K562 (cell line): ENCODE measurements at regions not wholly inside any gene's neighbourhood (a gene's known extent, or its start where the extent isn't known, plus 50 kb on each side); places are given as distances from the start of the nearest gene placed in this dataset.

Experiments used
- ATAC-seq: fragments of 200-7000 bp; cut with Tn5 transposase; 3 replicates; pipeline ENCODE4 v1.9.1; 2020; ENCODE audit warnings: moderate library complexity
- BruUV-seq: library from RNA; stranded (reverse); fragments of 400-500 nt; replicated peaks from 2 replicates; lab custom pipeline; 2021; lab: Mats Ljungman, UMichigan
- CTCF ChIA-PET: fragments of 300-600 bp; formaldehyde crosslinking; extraction: SDS; loops from one replicate; lab custom pipeline; 2021; ENCODE audit warnings: low intra/inter-chr PET ratio; lab: Yijun Ruan, JAX
- POLR2A ChIA-PET: fragments of 300-600, 350-650 bp; sonication (Branson Sonifier 250); formaldehyde crosslinking; extraction: SDS; loops from one replicate; lab custom pipeline; 2021; ENCODE audit warnings: antibody characterized with exemption, inconsistent platforms; lab: Yijun Ruan, JAX
- DNase-seq, 4 experiments: peaks; one replicate each; pipeline versions ENCODE4 v3.0.0 to v3.0.0-alpha.2; 2011 to 2018; ENCODE audit warnings: low spot score in 3 of 4, mixed read lengths in 3 of 4; ENCODE audit errors: extremely low read depth in 1 of 4
- FAIRE-seq: peaks from 2 replicates; lab custom pipeline; 2011; peaks lifted over from hg19 to GRCh38; lab: Jason Lieb, UNC
- H2AFZ ChIP-seq: 2 replicates; pipeline ENCODE4 v1.6.0; 2011; ENCODE audit warnings: low read depth, low read length, control low read depth, inconsistent platforms
- H3K27ac ChIP-seq: fragments of 200-600 bp; 3 replicates; pipeline ENCODE4 v1.8.0; 2011; ENCODE audit warnings: low read depth, mild to moderate bottlenecking, control low read depth, inconsistent platforms, low read length, moderate library complexity, mixed read lengths; ENCODE audit errors: extremely low read depth
- H3K27me3 ChIP-seq, 2 experiments: fragments of 300-600 bp in 1 of 2; 2 replicates in 1 of 2; 3 replicates in 1 of 2; pipeline versions ENCODE4 v1.6.0 to v1.8.0; 2011; ENCODE audit warnings: inconsistent platforms in 2 of 2, low read length in 2 of 2, mild to moderate bottlenecking in 1 of 2, mixed read lengths in 1 of 2, moderate library complexity in 1 of 2; ENCODE audit not compliant: control insufficient read depth in 2 of 2, insufficient read depth in 2 of 2
- H3K36me3 ChIP-seq: fragments of 300-600 bp; 3 replicates; pipeline ENCODE4 v1.8.0; 2011; ENCODE audit warnings: mild to moderate bottlenecking, low read length, inconsistent platforms; ENCODE audit not compliant: control insufficient read depth, insufficient read depth
- H3K4me1 ChIP-seq, 2 experiments: fragments of 200-600 bp in 1 of 2; replicated peaks in 1 of 2; 2 replicates in 1 of 2; 3 replicates in 1 of 2; pipeline versions ENCODE4 v1.5.1 to v1.8.0; 2011; ENCODE audit warnings: inconsistent platforms in 2 of 2, low read length in 2 of 2, mild to moderate bottlenecking in 1 of 2, mixed read lengths in 1 of 2, moderate library complexity in 1 of 2; ENCODE audit not compliant: control insufficient read depth in 2 of 2, insufficient read depth in 2 of 2
- H3K4me2 ChIP-seq: 2 replicates; pipeline ENCODE4 v1.6.1; 2011; ENCODE audit warnings: low read length, control low read depth, inconsistent platforms, mixed read lengths; ENCODE audit not compliant: insufficient read depth
- H3K4me3 ChIP-seq: fragments of 200-600 bp; sonication (generic), shearing (Covaris generic); 2 replicates; pipeline ENCODE4 v1.5.1; 2016; ENCODE audit warnings: control low read depth, inconsistent platforms
- H3K79me2 ChIP-seq: fragments of 200-600 bp; 3 replicates; pipeline ENCODE4 v1.8.0; 2011; ENCODE audit warnings: low read length, inconsistent platforms; ENCODE audit not compliant: control insufficient read depth, insufficient read depth
- H3K9ac ChIP-seq, 2 experiments: 2 replicates each; pipeline versions ENCODE4 v1.6.0 to v1.6.1; 2011; ENCODE audit warnings: low read depth in 2 of 2, low read length in 2 of 2, control low read depth in 1 of 2, inconsistent platforms in 1 of 2, mild to moderate bottlenecking in 1 of 2, mixed read lengths in 1 of 2; ENCODE audit not compliant: insufficient read depth in 1 of 2
- H3K9me1 ChIP-seq: one replicate; pipeline ENCODE4 v1.6.0; 2011; ENCODE audit warnings: inconsistent platforms, mild to moderate bottlenecking, low read length, moderate library complexity; ENCODE audit not compliant: control insufficient read depth, insufficient read depth
- H3K9me3 ChIP-seq: replicated peaks from 2 replicates; pipeline ENCODE4 v1.5.1; 2011; ENCODE audit warnings: low read depth, low read length, inconsistent platforms; ENCODE audit not compliant: control insufficient read depth, insufficient read depth
- H4K20me1 ChIP-seq: replicated peaks from 2 replicates; pipeline ENCODE4 v1.6.1; 2011; ENCODE audit warnings: low read length, inconsistent platforms, mixed read lengths; ENCODE audit not compliant: control insufficient read depth, insufficient read depth
- BCOR ChIP-seq: fragments of 450-650 bp; IDR thresholded peaks from 2 replicates; pipeline ENCODE4 v1.6.1; 2016
- BRF1 ChIP-seq: IDR thresholded peaks from 3 replicates; pipeline ENCODE4 v1.6.1; 2011; ENCODE audit warnings: borderline replicate concordance, mild to moderate bottlenecking; ENCODE audit not compliant: insufficient read length; ENCODE audit errors: extremely low read depth
- CBFA2T2 ChIP-seq: fragments of 450-650 bp; conservative IDR thresholded peaks from 2 replicates; pipeline ENCODE4 v1.6.1; 2017; ENCODE audit warnings: mild to moderate bottlenecking
- CEBPZ ChIP-seq: fragments of 150-350 bp; IDR thresholded peaks from 2 replicates; pipeline ENCODE4 v1.6.1; 2014; ENCODE audit warnings: low read depth, mild to moderate bottlenecking, low read length, borderline replicate concordance
- ETS1 ChIP-seq: conservative IDR thresholded peaks from 2 replicates; pipeline ENCODE4 v1.6.1; 2011; ENCODE audit warnings: low read depth, mild to moderate bottlenecking, low read length; ENCODE audit not compliant: control insufficient read depth
- HMBOX1 ChIP-seq: sonication (generic); IDR thresholded peaks from 2 replicates; pipeline ENCODE4 v1.6.1; 2016
- NCOR1 ChIP-seq: fragments of 450-650 bp; IDR thresholded peaks from 2 replicates; pipeline ENCODE4 v1.6.1; 2016; ENCODE audit warnings: mild to moderate bottlenecking, moderate library complexity
- NR1H2 ChIP-seq: sonication (generic); formaldehyde crosslinking; IDR thresholded peaks from 2 replicates; pipeline ENCODE4 v1.4.0; 2020; ENCODE audit warnings: mild to moderate bottlenecking, missing genetic modification reagents
- POLR2AphosphoS5 ChIP-seq: IDR thresholded peaks from 2 replicates; pipeline ENCODE4 v1.6.1; 2011; ENCODE audit warnings: mild to moderate bottlenecking, low read depth, low read length, moderate library complexity; ENCODE audit not compliant: control insufficient read depth, insufficient read depth
- POLR2G ChIP-seq: fragments of 200-400 bp; formaldehyde crosslinking; IDR thresholded peaks from 2 replicates; pipeline ENCODE4 v1.6.1; 2017; ENCODE audit warnings: low read depth, mild to moderate bottlenecking, antibody characterized with exemption, low read length, moderate library complexity
- POU5F1 ChIP-seq: fragments of 150-350 bp; IDR thresholded peaks from 2 replicates; pipeline ENCODE4 v1.6.1; 2014; ENCODE audit warnings: borderline replicate concordance, low read length, low read depth, mild to moderate bottlenecking; ENCODE audit not compliant: partially characterized antibody
- RBFOX2 ChIP-seq: fragments of 200-400 bp; formaldehyde crosslinking; IDR thresholded peaks from 2 replicates; pipeline ENCODE4 v1.6.1; 2017; ENCODE audit warnings: low read depth, mild to moderate bottlenecking, low read length, moderate library complexity
- ZFPM2 ChIP-seq: fragments of 250-450 bp; sonication (Bioruptor Pico); IDR thresholded peaks from 2 replicates; pipeline ENCODE4 v1.5.1; 2022; ENCODE audit warnings: mild to moderate bottlenecking
- WGBS: fragments of 100-300 bp; shearing (Covaris generic); methylation state at CpG from one replicate; pipeline ENCODE4 v1.1.6; 2016; ENCODE audit warnings: low coverage, mixed read lengths; ENCODE audit not compliant: insufficient coverage; ENCODE audit errors: missing lambda C conversion rate; 5-methylcytosine and 5-hydroxymethylcytosine counted together
- in situ Hi-C: fragments of 300-500 bp; cut with MboI; formaldehyde crosslinking; loops from 4 replicates; pipeline ENCODE4 v1.15.0; 2018; ENCODE audit warnings: inconsistent platforms, mixed read lengths
- intact Hi-C: fragments of 100-400 bp; cut with micrococcal nuclease; formaldehyde crosslinking; loops from 2 replicates; pipeline ENCODE4 v1.14.2; 2022

- no peaks in the 10 kb centered on the region for H3K9me1 ChIP-seq
- DNase-seq (no peak), ATAC-seq (no peak), FAIRE-seq (no peak)
- intact Hi-C loops (no loop called here), in situ Hi-C loops (no loop called here)
- H3K4me1 ChIP-seq, result no peaks in the 10 kb centered on the region
- H3K36me3 ChIP-seq, result no peaks in the 10 kb centered on the region
- no peak overlapping the region for H3K27ac ChIP-seq
- 0% methylated on average over 1 of the region's 1 CpG for WGBS
- no peak overlapping the region for H2AFZ ChIP-seq
- no peaks in the 10 kb centered on the region for H3K9me3 ChIP-seq
- no peaks in the 10 kb centered on the region for H4K20me1 ChIP-seq
- H3K9ac ChIP-seq, result no peak overlapping the region
- no peak overlapping the region for H3K4me3 ChIP-seq
- BruUV-seq, result no TSS peak
- ChIA-PET POLR2A (no interaction called here), CTCF (no interaction called here)
- no peak overlapping the region for H3K4me2 ChIP-seq
- no peaks in the 10 kb centered on the region for H3K27me3 ChIP-seq
- H3K79me2 ChIP-seq, result no peaks in the 10 kb centered on the region
- TF ChIP-seq CBFA2T2, result no peak
- TF ChIP-seq BCOR, result no peak
- TF ChIP-seq POLR2G, result no peak
- no peak for TF ChIP-seq HMBOX1
- no peak for TF ChIP-seq NR1H2 (CRISPR knock-in tag)
- no peak for TF ChIP-seq NCOR1
- no peak for TF ChIP-seq ETS1
- TF ChIP-seq POLR2AphosphoS5, result no peak
- no peak for TF ChIP-seq ZFPM2
- no peak for TF ChIP-seq RBFOX2
- TF ChIP-seq BRF1, result no peak
- TF ChIP-seq POU5F1, result no peak
- TF ChIP-seq CEBPZ, result no peak
These were observed 54.2 kb upstream of the MLIP start for GRCh38 chr6:54057058-54057457.
